NK-92 treated with Interleukin-12 subunit alpha and Interleukin-12 subunit beta, amount 100 ng/mL, for 24 hours (cell line): ENCODE measurements at regions not wholly inside any gene's neighbourhood (a gene's known extent, or its start where the extent isn't known, plus 50 kb on each side); places are given as distances from the start of the nearest gene placed in this dataset.

Experiments
- DNase-seq: peaks from one replicate; lab custom pipeline; 2025; lab: John Stamatoyannopoulos, UW

DNA sequence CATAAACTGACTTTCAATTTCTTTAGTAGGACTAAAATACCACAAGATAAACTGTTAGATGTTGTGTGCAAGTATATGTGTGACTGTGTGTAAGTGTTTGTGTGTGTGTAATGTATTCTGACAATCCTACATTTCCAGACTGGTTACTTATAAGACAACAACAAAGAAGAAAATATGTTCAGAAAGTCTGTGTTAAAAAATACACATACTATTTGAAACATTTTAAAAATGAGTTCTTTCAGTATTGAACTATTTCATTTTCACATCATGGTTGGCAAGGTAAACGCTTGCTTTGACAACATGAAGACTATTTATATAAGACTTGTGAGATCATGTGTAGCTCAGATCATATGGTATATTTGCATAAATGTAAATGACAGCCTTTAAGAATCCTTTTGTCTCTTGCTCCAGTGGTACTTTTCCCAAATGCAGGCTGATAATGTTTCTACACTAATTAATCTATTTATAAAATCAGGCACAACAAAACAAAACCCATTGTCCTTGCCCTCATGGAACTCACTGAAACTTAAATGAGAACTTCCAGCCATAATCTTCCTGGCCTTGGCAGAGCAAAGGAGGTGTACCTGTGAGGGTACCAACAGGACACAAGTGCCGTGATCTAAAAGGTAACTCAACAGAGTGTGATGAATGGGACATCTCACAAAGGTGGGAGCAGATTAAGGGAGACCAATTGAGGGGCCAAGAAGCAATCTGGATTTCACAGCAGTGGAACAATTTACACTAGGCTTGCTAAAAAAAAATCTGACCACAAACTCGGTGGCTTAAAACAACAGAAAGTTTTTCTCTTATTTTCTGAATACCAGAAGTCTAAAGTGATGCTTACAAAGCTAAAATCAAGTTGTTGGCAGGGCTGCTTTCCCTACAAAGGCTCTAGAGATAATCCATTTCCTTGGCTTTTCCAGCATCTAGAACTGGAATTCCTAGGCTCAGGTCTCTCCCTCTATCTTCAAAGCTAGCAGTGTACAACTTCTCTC lies 349.0 kb downstream of the TBC1D4 start:
- no peak for DNase-seq

DNA sequence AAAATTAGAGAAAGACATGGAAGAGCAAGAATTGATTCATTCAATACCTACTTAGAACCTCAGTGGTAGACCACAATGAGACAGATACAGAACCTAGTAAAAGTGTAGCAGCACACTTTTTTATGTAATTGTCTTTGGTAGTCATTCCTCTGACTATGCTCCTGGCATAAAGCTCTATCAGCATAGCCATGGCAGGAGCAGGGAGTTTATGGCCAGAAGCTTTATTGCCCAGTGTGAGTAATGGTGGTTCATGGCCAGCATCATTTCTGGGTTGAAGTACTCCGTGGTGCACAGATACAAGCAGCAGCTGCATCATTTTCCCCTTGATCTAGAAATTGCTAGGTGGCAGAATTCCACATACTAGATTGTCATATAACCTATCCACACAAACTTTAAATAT lies 352.6 kb downstream of the TBC1D4 start:
- no peak for DNase-seq

DNA sequence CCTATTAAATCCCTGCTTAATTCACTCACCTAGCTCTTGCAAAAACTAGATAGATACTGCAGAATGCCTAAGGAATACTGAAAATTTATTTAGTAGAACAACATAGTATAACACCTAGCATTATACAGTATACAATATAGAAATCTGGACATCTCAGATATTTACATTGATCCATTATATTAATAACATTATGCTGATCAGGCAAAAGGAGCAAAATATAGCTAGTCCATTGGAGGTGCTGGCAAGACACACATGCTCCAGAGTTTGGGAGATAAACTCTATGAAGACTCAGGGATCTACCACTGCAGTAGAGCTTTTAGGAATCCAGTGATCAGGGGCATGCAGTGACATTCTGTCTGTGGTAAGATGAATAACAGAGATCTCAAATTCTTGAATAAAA lies 357.6 kb downstream of the TBC1D4 start:
- DNase-seq: no peak

DNA sequence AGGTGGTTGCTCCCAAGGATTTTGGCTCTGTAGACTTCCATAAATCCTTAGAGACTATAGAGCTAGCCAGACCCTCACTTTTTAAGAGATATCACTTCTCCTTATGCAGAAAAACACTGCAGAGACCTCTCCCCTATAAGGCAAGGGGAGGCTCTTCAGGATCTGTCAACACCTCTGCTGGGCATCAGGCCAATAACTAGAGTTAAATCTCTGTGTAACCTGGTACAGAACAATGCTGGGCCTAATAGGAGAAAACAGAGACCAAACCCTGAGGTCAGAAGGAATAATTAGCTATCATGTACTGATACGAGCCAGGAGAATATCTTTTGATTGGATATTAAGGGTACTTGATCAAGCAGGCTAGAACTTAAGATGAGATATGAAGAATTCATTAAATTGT lies 358.5 kb downstream of the TBC1D4 start:
- no peak for DNase-seq

DNA sequence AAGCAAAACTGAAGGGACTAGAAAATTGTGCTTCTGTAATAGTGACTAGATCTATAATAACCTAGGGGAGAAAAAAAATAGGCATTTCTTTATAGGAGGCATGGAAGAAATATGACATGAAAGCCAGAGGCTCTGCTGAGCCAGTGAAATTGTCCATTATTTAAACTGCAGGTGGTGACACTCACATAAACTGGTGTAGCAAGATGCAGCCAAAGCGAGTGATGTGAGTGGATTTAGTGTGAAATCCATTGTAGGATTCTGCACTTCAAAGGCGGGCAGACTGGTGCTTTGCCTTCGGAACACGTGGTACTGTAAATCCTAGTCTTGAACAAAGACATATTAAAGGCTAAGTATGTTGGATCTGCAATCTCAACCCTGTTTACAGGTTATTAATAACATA lies 361.9 kb downstream of the TBC1D4 start:
- DNase-seq: no peak

DNA sequence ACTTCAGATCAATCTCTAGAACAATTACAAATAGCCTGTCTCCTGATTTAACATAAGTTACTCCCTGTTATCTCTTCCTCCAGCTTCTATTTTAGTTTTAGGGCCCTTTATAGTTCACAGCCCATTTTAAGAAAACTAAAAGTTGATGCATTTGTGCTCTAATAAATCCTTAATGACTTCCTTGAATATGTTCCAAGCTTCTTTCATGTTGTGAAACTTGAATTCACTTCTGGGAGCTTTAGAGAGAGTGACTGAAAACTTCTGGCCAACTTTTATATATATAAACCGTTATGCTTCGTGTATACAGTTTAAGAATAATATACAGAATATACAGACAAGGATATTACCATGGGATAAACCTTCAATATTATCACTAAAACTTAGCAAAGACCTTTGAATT lies 366.8 kb downstream of the TBC1D4 start:
- DNase-seq: no peak

DNA sequence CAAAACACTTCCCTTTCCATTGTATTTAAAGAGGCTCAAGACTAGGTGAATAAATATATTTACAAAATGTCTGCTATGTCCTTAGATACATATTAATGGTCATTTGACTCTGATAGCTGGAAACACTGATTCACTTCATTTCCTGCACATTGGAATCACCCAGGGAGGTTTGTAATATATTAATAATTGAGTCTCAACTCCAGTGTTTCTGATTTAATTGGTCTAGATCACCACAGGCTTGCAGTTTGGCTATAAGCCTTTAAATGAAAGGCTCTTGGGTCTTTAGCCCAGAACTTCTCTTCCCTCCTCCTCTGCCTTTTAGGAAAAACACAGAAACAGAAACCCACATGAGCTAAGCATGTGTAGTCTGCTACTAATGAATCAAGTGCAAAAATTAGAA lies 378.0 kb downstream of the TBC1D4 start:
- DNase-seq: no peak

DNA sequence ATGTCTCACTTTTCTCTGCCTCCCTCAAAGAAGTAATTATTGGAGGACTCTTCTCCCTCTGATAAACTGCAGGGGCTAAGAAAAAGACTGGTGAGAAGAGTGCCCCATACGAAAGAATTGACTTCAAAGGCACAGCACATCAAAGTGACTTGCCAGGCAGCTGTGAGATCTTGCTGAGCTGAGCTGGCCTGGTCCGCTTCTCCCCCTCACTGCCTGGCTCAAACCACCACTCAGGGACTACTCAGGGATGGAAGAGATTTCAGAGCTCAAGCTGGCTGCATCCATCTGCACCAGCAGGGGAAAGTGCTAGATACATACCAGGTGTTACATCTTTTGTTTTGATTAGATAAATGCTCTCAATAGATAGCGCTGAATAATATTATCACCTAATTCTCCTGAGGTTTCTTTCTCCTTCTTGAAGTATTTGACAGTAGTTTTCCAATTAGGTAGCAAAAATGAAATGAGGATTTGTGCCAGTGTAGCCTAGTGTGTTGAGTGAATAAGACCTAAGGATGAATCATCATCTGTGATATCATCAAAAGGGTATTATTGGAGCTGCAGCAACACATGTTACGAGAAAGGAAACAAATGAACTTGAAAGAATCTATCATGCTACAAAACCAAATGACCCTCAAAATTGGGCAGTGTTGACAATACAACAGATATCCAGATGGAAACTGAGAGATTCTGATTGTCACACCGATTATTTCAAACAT lies 379.8 kb downstream of the TBC1D4 start:
- DNase-seq: no peak

DNA sequence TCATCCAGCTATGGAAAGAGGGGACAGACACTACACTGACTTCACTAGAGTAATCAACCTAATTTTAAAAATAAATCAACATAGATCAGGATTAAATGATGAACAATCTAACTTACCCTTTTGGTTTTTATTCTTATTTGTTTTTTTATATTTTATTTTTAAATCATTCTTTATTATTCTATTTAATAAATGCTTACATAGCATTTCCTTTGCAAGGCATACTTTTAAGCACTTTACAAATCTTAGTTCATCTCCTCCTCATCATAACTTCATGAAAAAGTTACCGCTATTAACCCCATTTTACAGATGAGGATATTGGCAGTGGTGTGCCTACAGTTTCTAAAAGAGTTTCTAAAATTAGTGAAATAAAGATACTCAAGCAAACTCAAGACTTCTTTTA lies 380.6 kb downstream of the TBC1D4 start:
- DNase-seq: no peak

DNA sequence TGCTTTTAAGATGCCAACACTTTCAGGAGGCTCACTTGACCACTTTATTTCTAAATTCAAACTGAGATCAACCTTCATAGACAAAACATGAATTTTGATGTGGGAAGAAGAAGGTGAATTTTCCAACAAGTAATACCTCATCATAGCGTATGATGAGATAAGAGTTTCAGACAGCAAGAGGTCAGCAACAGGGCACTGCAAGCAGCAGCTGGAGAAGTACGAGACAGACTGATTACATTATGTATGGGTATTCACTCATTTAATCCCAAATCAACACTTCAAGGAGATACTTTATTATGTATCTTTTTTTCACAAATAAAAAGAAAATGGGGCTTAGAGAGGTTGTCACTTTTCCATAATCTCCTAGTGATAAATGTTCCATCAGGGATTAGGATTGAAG lies 389.8 kb downstream of the TBC1D4 start:
- DNase-seq: no peak

DNA sequence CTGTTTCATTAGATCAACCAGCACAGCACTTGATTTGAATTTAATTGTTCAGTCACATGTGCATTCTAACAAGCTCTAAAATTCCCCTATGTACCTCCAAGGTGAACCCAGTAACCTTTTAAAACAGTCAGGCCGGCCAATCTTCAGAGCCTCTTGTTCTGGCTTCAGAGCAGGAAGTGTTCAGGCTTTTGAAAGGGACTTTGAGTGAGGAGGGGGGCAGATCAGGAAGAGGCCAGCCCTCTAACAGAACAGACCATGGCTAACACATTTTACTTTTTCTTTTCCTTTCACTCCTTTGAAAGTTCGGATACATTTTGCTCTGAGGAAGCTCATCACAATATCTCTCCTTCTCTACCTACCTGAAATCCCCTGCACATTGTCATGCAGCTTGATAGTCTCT lies 390.3 kb downstream of the TBC1D4 start:
- DNase-seq: no peak

DNA sequence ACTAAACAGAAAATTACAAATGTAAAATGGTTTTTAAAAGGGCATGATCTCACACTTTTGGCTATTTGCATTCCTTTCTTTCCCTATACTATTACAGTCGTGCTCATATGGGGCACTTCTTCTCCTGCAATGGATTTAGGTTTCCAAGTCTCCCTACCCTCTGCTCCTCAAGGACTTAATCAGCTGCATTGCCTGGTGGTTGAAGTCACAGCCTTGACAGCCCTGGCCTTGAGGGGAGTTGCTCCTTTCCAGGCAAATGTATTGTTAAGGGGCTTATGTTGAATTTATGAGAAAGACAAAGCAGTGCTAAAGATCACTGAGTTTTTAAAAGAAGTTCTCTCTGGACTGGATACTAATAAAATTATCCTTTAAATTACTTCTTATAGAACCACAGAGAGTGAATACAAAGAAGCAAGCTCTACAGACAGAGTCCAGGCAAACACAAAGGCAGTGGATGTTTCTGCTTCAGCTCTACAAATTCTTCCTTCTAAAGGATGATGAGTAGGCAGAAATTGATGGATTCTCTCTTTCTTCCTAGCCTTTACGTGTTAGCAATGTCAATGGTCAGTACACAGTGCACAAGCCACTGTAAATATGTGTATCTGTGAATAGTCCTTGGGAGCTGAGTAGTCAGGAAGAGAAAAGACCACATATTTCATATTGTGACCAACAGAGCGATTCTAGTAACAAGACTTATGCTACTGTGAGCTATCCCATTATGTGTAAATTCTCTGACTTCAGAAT lies 390.9 kb downstream of the TBC1D4 start:
- no peak for DNase-seq

DNA sequence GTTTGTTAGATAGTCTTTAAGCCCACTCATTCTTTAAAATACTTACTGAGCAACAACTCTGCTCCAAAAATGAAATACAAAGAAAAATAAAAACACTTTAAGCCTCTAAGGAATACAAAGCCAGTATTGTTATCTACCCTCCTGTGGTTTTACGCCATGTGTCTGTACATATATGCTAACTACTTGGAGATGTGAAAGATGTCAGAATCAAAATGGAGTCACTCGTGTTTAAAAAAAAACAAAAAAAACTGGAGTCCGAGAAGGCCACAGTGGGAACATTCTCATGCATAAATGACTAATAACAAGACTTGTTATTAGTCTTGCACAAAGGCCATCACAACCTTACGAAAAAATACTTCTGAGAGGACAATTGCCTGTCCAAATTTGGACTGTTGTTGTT lies 393.1 kb downstream of the TBC1D4 start:
- no peak for DNase-seq

DNA sequence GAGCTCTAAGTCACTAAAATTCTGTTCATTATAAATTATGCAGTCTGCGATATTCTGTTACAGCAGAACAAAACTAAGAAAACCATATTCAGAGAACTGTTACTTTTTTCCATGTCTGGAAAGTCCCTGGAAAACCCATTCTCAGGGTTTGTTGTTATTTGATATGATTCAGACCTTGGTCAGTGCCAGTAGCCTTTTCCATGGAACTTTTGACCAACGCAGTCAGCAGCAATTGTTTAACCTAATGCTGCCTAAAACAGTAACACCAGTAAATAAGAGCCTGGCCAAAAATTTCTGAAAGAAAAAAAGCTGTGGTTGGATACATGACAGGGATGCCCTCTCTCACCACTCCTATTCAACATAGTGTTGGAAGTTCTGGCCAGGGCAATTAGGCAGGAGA lies 402.7 kb downstream of the TBC1D4 start:
- no peak for DNase-seq

DNA sequence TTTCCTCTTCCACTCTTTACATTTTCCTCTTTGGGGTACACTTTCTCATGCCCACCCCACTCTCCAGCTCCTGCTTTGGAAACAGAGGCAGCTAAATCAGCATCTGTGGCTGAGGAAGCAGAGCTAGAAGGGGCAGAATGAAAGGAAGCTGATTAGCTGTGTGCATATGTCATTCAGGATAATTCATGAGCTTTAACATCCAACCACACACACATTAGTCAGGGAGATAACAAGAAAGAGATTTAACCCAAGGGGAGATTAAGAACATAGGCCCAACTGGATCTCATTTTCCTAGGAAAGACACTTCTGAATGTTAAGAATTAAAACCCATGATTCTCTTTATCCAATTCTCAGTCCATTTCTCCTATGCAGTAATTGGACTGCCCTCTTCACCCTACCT lies 405.5 kb downstream of the TBC1D4 start:
- no peak for DNase-seq

DNA sequence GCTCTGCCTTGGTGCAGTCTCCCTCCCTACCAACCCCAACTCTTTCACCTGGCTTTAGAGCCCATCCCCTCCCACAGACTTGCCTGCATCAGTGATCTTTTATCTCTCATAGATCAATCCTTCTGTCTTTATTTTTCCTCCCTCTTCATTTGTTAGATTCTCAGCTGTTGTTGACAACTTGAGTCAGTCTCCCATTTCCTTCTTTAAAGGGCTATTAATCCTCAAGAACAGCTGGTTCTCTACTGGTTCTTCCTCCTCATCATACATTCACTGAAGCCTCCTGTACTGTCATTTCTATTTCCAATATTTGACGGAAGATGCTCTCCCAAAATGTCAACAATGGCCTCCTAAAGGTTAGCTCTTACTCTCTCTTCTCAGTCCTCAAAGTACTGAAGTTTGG lies 408.2 kb downstream of the TBC1D4 start:
- no peak for DNase-seq

DNA sequence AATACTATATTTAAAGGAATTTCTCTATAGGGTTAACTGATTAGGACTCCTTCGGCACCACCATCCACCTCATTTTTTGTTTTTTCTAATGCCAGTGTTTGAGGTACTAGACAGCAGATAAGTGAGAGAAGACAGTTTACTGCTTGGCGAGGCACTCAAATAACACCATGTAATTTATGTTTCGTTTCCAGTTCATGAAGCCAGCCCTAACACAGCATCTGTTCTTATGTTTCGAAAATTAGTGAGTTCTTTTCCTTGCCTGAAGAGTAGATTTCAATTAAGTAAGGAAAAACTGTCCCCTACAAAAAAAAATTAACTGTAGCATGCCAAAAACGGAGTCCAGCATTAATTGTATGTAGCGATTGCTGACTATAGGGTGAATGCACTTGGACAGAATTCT lies 409.1 kb downstream of the TBC1D4 start:
- no peak for DNase-seq

DNA sequence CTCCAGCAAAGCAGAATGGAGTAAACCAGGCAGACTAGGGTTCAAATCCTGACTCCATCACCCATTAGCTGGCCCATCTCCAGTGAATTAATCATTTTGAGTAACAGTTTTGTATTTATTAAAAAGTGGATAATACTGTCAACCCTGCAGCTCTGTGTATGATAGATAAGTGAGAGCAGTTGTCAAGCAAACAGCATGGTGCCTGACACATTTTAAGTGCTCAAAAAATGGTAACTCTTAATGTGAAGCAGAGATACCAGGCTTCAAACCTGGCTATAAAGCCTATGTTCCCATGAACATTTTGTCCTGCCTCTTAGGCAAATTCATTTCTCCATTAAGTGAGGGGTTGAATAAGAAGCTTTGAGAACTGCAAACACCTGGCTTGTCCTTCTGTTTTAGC lies 409.6 kb downstream of the TBC1D4 start:
- no peak for DNase-seq

DNA sequence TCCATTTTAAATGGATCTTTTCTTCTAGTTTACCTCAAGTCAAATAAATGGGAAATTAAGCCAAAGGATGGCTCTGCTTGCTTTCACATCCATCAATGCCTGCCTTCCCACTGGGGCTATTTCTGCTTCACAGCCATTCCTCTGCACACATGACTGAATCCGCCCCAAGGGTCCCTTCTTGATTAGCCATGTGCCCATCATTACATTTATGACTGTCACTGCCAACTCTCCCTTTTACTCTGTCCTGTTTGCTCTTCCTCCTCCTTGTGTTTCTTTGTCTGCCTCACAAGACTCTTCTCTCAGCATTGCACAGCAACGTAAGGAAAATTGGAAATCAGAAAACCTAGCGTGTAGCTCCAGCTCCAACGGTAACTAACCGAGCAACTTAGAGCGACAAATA lies 410.2 kb downstream of the TBC1D4 start:
- DNase-seq: no peak

DNA sequence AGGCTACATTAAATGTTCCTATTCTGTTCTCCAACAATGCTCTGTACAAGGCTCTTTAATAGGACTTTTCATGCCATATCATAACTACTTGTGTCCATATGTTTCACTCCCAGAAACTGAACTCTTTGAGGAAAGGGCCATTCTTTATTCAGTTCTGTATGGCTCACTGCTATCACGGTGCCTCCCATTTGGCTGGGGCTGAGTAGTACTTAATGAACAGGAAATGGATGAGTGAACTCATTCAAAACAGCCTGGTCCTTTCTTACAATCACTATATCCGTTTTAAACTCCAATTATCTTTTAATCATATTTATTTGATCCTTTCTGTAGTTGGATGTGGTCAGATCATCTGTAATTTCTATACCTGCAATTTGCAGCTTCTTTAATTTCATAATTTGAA lies 410.6 kb downstream of the TBC1D4 start:
- DNase-seq: no peak

DNA sequence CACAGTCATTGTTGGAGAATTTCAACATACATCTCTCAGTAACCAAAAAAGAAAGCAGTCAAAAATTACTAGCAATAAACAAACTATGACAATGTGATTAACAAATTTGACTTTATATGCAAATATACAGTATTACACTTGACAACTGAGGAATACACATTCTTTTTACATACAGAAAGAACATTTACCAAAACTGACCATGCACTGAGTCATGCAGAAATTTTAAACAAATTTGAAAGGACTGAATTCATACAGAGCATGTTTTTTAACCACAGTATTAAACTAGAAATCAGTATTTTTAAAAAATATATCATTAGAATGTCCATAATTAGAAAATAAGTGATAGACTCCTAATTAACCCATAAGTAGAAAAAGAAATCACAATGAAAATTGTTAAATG lies 420.1 kb downstream of the TBC1D4 start:
- no peak for DNase-seq

DNA sequence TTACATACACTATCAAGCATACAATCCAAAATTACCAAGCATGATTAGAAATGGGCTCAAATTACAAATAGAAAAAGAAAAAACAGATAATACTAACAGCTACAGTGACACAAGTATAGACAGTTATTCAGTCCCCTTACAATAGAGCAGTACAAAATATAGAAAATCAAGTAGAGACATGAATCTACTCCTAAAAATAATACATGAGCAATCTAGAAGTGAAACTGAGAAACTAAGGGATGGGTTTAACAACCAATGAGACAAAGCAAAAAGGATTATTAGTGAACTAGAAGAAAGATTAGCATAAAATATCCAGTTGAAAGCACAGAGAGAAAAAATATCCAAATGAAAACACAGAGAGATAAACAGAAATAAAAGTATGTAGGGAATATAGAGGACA lies 426.7 kb downstream of the TBC1D4 start:
- DNase-seq: no peak

DNA sequence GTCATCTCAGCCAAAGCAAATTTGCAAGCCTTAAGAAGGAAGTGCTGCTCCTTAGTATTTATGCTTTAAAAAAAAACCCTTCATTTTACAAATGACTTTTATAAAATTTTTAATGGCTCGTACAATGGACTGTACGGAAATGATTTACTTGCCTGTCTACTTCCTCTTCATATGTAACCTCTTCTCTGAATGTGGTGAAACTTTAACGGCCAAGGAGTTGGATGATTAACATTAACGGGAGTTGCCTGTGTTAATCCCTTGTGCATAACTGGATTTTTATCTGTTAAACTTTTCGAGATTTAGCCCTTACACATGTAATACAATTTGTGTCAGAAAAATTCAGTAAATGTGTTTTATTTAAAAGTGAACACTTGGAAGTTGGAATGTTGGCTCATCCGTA lies 429.4 kb downstream of the TBC1D4 start:
- DNase-seq: no peak
